HUES6 (cell line): ENCODE measurements at regions not wholly inside any gene's neighbourhood (a gene's known extent, or its start where the extent isn't known, plus 50 kb on each side); places are given as distances from the start of the nearest gene placed in this dataset.
A peak's percentile ranks its signal among the peaks of the same experiment; 100 is the strongest.

Source experiments
- H3K27ac ChIP-seq: 2 replicates; pipeline ENCODE4 v1.7.0; 2013; ENCODE audit warnings: low read depth, mild to moderate bottlenecking, low read length, inconsistent platforms
- H3K27me3 ChIP-seq: 2 replicates; pipeline ENCODE4 v1.6.1; 2013; ENCODE audit warnings: low read length; ENCODE audit not compliant: control insufficient read depth, insufficient read depth
- H3K36me3 ChIP-seq: 2 replicates; pipeline ENCODE4 v1.6.1; 2013; ENCODE audit warnings: low read length; ENCODE audit not compliant: control insufficient read depth, insufficient read depth
- H3K4me1 ChIP-seq: 2 replicates; pipeline ENCODE4 v1.6.1; 2013; ENCODE audit warnings: low read length; ENCODE audit not compliant: control insufficient read depth, insufficient read depth
- H3K4me3 ChIP-seq: 2 replicates; pipeline ENCODE4 v1.5.1; 2013; ENCODE audit warnings: low read depth, low read length
- H3K9ac ChIP-seq: one replicate; pipeline ENCODE4 v1.6.1; 2013; ENCODE audit warnings: mild to moderate bottlenecking, low read length
- H3K9me3 ChIP-seq: 2 replicates; pipeline ENCODE4 v1.6.1; 2013; ENCODE audit warnings: low read depth, low read length; ENCODE audit not compliant: control insufficient read depth, insufficient read depth

DNA sequence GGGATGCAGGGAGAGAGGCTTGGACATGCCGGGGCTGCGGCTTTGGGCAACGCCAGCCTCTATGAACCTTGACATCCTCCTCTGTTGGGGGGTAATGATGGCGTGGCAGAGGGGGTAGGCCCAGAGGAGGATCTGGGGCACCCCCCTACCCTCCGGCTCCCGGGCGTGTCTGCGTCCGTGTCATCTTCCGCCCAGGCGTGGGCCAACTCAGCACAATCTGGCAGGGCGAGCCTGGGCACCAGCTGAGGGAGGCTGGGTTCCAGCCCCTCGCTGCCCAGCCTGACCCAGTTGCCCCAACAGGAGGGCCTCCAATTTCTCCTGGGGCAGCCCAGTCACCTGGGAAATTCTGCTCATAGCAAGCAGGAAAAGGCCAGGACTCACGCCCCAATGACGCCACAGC, 62.9 kb upstream of the IL17B start:
- no peak overlapping the region for H3K27ac ChIP-seq
- no peaks in the 10 kb centered on the region for H3K36me3 ChIP-seq
- no peaks in the 10 kb centered on the region for H3K27me3 ChIP-seq
- H3K9ac ChIP-seq, result no peak overlapping the region
- H3K9me3 ChIP-seq, result peaks cover 7% of the 10 kb centered on the region; the same call in 1 of the 2 replicates
- peaks cover 28% of the 10 kb centered on the region for H3K4me1 ChIP-seq
- H3K4me3 ChIP-seq, result no peak overlapping the region

DNA sequence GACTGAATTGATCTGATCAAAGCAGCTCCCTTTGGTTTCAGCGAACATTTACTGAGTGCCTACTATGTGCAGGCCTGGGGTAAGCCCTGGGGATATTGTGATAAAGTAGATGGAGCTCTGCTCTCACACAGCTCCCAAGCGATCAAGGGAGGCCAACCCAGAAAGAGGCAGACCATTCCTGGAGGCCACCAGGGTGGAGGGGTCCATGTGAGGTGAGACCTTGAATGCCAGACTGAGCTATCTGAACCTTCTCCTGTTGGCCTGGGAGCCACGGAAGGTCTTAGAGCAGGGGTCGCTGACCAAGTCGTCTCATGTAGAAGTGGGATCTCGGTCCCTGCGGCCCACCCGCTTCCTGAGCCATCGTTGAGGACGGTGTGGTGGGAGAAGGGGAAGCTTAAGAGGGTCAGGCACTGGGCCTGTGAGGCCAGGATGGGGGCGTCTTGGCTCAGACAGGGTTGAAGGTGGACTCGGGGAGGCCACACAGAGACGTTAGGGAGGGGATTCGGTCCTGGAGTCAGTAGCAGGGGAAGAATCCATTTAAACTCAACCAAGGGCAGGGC, 62.2 kb upstream of the IL17B start:
- no peaks in the 10 kb centered on the region for H3K27me3 ChIP-seq
- no peak overlapping the region for H3K4me3 ChIP-seq
- H3K36me3 ChIP-seq, result no peaks in the 10 kb centered on the region
- no peak overlapping the region for H3K27ac ChIP-seq
- H3K9me3 ChIP-seq, result peaks cover 7% of the 10 kb centered on the region; the same call in 1 of the 2 replicates
- peaks cover 28% of the 10 kb centered on the region for H3K4me1 ChIP-seq
- no peak overlapping the region for H3K9ac ChIP-seq

DNA sequence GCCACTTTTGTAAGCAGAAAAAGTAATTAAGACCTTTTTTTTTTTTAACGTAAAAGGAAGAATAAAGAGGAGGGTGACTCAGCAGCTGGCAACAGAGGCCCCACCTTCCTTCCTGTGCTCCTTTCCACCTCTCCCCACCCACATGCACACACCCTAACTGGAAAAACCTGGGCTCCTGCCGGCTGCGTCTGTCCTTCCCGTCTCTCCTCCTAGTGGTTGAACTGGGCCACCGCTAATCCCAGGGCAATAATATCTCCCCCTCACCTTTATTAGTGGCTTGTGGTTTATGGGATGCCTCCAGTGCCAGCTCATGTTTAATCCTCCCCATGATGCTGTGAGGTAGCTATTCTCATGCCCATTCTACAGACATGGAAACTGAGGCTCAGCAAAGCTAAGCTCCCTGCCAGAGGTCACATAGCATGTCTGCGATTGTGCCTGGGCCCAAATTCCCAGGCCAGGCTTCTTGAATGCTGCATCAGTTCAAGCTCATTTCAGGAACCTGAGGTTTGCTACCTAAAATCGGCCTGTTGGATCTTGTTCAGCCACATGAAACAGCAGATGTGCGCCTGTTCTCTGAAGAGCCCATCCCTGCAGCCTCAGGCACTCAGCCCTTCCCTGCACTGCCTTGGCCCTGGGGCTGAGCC, 60.9 kb upstream of the IL17B start:
- peak overlapping the region; percentile 40 for H3K9ac ChIP-seq
- H3K36me3 ChIP-seq, result no peaks in the 10 kb centered on the region
- H3K4me1 ChIP-seq, result peaks cover 25% of the 10 kb centered on the region
- H3K9me3 ChIP-seq, result peaks cover 6% of the 10 kb centered on the region; the same call in 1 of the 2 replicates
- H3K27me3 ChIP-seq, result no peaks in the 10 kb centered on the region
- no peak overlapping the region for H3K27ac ChIP-seq
- no peak overlapping the region for H3K4me3 ChIP-seq

DNA sequence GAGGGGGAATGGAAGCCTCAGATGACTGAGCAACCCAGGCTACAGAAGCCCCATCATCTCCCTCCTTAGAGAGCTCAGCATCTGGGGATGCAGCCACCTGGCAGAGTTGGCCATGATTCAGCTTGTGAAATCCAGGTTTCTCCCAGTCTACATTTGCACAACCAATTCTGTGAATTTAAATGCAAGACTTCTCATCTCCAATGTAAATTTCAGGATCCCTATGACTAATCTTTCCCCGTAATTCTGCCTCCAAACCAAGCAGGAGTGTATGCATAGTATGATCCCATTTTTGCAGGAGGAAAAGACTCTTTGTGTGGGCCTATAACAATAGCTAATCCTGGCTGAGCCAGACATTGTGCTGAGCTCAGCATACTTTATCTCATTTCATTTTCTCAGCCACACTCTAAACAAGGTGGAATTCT, 59.6 kb upstream of the IL17B start:
- H3K4me1 ChIP-seq, result peaks cover 25% of the 10 kb centered on the region
- H3K9me3 ChIP-seq, result no peaks in the 10 kb centered on the region
- H3K27ac ChIP-seq, result no peak overlapping the region
- H3K9ac ChIP-seq, result no peak overlapping the region
- H3K4me3 ChIP-seq, result no peak overlapping the region
- H3K27me3 ChIP-seq, result no peaks in the 10 kb centered on the region
- no peaks in the 10 kb centered on the region for H3K36me3 ChIP-seq

DNA sequence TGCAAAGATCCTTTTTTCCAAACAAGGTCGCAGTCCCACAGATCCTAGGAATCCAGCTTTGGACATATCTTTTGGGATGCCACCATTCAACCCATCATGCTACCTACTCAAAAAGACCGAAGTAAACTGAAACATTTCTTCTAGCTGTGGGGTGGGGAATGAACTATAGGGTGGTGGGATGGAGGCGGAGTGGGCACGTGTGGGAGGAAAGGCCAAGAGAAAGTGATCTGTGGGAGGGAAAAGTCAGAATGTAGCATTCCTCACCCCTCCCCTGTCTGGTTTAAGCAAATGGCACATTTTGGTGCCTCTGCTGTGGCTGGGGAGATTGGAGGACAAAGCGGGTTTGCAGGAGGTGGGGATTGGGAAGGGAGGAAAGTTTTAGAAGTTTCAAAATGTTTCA, 59.2 kb upstream of the IL17B start:
- H3K9ac ChIP-seq, result no peak overlapping the region
- H3K36me3 ChIP-seq, result no peaks in the 10 kb centered on the region
- no peak overlapping the region for H3K27ac ChIP-seq
- H3K4me1 ChIP-seq, result peaks cover 23% of the 10 kb centered on the region
- no peaks in the 10 kb centered on the region for H3K9me3 ChIP-seq
- no peaks in the 10 kb centered on the region for H3K27me3 ChIP-seq
- H3K4me3 ChIP-seq, result no peak overlapping the region

DNA sequence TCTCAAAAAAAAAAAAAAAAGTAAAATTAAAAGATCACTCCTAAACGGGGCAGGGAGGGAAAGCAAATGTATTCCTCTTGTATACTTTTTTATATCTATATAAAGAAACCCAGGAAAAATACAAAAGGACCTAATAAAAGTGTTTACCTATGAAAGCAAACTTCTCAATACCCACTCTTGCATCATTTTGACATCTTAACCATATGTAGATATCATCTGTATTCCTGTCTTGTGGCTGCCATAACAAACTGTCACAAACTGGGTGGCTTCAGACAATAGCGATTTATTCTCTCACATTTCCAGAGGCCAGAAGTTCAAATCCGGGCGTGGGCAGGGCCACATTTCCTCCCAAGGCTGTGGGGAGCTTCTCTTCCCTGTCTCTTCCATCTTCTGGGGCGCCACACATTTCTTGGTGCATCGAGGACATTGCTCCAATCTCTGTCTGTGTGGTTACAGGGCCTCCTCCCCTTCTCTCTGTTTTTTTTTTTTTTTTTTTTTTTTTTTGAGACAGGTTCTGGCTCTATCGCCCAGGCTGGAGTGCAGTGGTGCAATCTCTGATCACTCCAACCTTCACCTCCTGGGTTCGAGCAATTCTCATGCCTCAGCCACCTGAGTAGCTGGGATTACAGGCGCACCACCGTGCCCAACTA, 58.4 kb upstream of the IL17B start:
- no peak overlapping the region for H3K27ac ChIP-seq

DNA sequence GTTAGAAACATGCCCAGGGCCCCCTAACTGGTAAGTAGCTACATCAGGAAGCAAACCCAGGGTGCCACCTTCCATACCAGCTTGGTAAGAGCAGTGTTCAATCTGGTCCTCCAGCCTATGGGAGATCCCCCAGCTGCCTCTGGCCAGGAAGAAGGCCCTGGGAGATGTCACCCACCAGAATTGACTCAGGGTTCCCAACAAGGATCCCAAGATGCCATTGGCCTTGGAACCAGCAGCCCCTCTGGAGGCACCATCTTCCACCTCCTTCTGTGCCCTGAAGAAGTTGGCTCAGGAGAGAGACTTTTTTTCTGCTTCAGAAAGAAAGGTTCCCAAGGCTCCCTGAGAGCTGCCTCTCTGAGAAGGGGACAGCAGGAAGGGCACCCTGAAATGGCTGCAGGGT, 56.6 kb upstream of the IL17B start:
- Histone ChIP-seq H3K9me3 (no peaks in the 10 kb centered on the region), H3K4me3 (no peak overlapping the region), H3K36me3 (no peaks in the 10 kb centered on the region), H3K27ac (no peak overlapping the region), H3K4me1 (peaks cover 16% of the 10 kb centered on the region), H3K9ac (no peak overlapping the region), H3K27me3 (no peaks in the 10 kb centered on the region)

More for the DNA sequence above, 58.4 kb upstream of the IL17B start:
- H3K36me3 ChIP-seq, result no peaks in the 10 kb centered on the region
- no peaks in the 10 kb centered on the region for H3K9me3 ChIP-seq
- H3K4me1 ChIP-seq, result peaks cover 16% of the 10 kb centered on the region
- H3K27me3 ChIP-seq, result no peaks in the 10 kb centered on the region
- no peak overlapping the region for H3K9ac ChIP-seq
- no peak overlapping the region for H3K4me3 ChIP-seq

DNA sequence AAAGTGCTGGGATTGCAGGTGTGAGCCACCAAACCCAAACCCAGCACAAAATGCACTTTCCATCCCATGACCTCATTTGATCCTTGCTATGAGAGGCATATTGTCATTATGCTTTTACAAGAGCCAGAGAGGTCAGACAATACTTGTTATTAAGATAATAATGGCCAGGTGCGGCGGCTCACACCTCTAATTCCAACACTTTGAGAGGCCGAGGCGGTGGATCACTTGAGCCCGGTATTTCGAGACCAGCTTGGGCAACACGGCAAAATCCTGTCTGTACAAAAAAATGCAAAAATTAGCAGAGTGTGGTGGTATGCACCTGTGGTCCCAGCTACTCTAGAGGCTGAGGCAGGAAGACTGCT, 55.9 kb upstream of the IL17B start:
- Histone ChIP-seq H3K4me3 (no peak overlapping the region), H3K36me3 (no peaks in the 10 kb centered on the region), H3K27ac (no peak overlapping the region), H3K9me3 (no peaks in the 10 kb centered on the region), H3K9ac (no peak overlapping the region), H3K27me3 (no peaks in the 10 kb centered on the region), H3K4me1 (peaks cover 22% of the 10 kb centered on the region)

DNA sequence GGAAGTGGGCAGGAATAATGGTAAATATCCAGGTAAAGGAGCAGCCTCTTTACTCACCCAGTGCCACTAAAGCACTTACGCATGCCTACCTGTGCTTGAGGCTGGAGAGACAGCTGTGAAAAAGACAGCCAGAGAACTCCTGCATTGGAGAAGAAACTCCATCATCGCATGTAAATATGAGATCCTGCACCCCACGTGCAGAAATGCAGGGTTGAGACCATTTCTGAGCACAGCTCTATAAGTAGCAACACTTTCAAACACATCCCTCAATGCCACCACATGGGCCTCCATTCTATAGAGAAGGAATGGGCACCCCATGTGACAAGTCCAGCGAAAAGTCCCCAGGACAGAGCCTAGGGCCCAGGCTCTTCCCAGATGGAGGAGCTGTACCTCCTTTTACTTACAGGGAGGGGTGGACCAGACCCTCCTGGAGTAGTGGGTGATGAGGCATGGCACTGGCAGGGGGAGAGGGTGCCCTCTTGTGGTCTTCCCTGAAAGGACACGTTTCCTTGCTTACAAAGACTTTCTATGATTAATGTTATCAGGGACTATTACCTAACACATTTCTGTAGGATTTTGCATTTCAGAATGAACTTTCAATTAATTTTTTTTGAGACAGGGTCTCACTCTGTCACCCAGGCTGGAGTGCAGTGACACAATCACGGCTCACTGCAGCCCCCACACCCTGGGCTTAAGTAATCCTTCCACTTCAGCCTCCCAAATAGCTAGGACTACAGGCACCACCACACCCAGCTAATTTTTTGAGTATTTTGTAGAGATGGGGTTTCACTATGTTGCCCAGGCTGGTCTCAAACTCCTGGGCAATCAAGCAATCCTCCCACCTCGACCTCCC, 55.3 kb upstream of the IL17B start:
- Histone ChIP-seq H3K9me3 (no peaks in the 10 kb centered on the region), H3K27me3 (no peaks in the 10 kb centered on the region), H3K27ac (no peak overlapping the region), H3K4me3 (no peak overlapping the region), H3K9ac (no peak overlapping the region), H3K4me1 (peaks cover 22% of the 10 kb centered on the region), H3K36me3 (no peaks in the 10 kb centered on the region)

DNA sequence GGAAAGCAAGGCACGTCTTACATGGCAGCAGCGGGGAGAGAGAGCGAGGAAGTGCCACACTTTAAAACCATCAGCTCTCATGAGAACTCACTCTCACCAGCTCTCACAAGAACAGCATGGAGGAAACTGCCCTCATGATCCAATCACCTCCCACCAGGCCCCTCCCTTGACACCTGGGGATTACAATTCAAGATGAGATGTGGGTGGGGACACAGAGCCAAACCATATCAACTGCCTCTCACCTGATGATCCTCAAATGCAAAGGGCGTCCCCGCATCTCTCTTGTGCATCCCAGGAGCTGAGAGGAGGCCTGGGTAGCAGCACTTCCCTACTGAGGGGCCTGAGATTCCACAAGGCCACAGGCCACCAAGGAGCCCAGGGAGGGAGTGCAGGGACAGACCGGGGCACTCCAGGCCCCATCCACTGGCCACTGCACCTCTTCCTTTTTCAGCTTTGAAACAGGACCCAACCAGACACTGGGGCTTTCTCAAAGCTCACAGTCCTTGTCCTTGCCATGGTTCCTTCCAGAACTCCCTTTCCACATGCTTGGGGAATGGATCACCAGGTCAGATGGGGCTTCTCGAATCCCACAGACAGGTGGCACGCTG, 54.5 kb upstream of the IL17B start:
- no peak overlapping the region for H3K27ac ChIP-seq
- H3K4me3 ChIP-seq, result no peak overlapping the region
- H3K4me1 ChIP-seq, result peaks cover 21% of the 10 kb centered on the region
- H3K9ac ChIP-seq, result no peak overlapping the region
- no peaks in the 10 kb centered on the region for H3K27me3 ChIP-seq
- H3K9me3 ChIP-seq, result no peaks in the 10 kb centered on the region
- H3K36me3 ChIP-seq, result no peaks in the 10 kb centered on the region
